ENCODE measurements at regions not wholly inside any gene's neighbourhood (a gene's known extent, or its start where the extent isn't known, plus 50 kb on each side); places are given as distances from the start of the nearest gene placed in this dataset.
"Not testable (repeated sequence)": the region's sequence is repeated elsewhere in the genome, so short reads cannot be mapped to it uniquely, and the experiment has no call there.

GRCh38 chr5:3329427-3329826, 266.2 kb upstream of the IRX1 start:
- no peak overlapping the region for H3K4me3 Mint-ChIP-seq
- no peak overlapping the region for H3K27ac Mint-ChIP-seq
- H3K36me3 Mint-ChIP-seq (ENCODE audit: low read depth), result no peaks in the 10 kb centered on the region
- no peaks in the 10 kb centered on the region for H3K27me3 Mint-ChIP-seq
- peaks cover 8% of the 10 kb centered on the region for H3K9me3 Mint-ChIP-seq
- intact Hi-C loops (cut with micrococcal nuclease), result no loop called here
- H3K4me1 Mint-ChIP-seq (ENCODE audit: low read depth), result no peaks in the 10 kb centered on the region

DNA sequence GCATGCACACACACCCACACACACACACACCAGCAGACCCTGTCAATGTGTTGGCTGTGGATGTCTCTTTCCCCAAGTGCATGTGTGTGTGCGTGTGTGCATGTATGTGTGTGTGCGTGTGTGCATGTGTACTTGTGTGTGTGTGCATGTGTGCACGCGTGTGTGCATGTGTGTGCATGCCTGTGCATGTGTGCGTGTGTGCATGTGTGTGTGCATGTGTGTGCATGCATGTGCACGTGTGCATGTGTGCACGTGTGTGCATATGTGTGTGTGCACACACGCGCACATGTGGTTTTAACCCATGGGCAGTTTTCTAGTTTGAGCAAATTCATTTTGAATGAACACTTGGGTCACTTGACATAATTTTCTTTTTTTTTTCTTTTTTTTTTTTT, 268.8 kb upstream of the IRX1 start:
- no peak overlapping the region for H3K4me3 Mint-ChIP-seq
- intact Hi-C loops (cut with micrococcal nuclease), result no loop called here
- no peak overlapping the region for H3K27ac Mint-ChIP-seq
- no peaks in the 10 kb centered on the region for H3K36me3 Mint-ChIP-seq (ENCODE audit: low read depth)
- H3K27me3 Mint-ChIP-seq, result no peaks in the 10 kb centered on the region
- H3K9me3 Mint-ChIP-seq, result peaks cover 8% of the 10 kb centered on the region
- H3K4me1 Mint-ChIP-seq (ENCODE audit: low read depth), result no peaks in the 10 kb centered on the region

GRCh38 chr5:3325972-3326840, 269.4 kb upstream of the IRX1 start:
- Mint-ChIP-seq H3K4me1 (ENCODE audit: low read depth) (no peaks in the 10 kb centered on the region), H3K27ac (no peak overlapping the region), H3K36me3 (ENCODE audit: low read depth) (no peaks in the 10 kb centered on the region), H3K9me3 (peaks cover 8% of the 10 kb centered on the region), H3K4me3 (no peak overlapping the region), H3K27me3 (no peaks in the 10 kb centered on the region)
- intact Hi-C loops (cut with micrococcal nuclease), result no loop called here

- no peak overlapping the region for H3K4me3 Mint-ChIP-seq
- no peaks in the 10 kb centered on the region for H3K36me3 Mint-ChIP-seq (ENCODE audit: low read depth)
- H3K4me1 Mint-ChIP-seq (ENCODE audit: low read depth), result no peaks in the 10 kb centered on the region
- no peaks in the 10 kb centered on the region for H3K27me3 Mint-ChIP-seq
- peaks cover 8% of the 10 kb centered on the region for H3K9me3 Mint-ChIP-seq
- H3K27ac Mint-ChIP-seq, result no peak overlapping the region
- intact Hi-C loops (cut with micrococcal nuclease), result no loop called here
Measured at GRCh38 chr5:3325201-3325971, 270.2 kb upstream of the IRX1 start.

GRCh38 chr5:3324421-3325101, 271.1 kb upstream of the IRX1 start:
- no peaks in the 10 kb centered on the region for H3K36me3 Mint-ChIP-seq (ENCODE audit: low read depth)
- H3K27me3 Mint-ChIP-seq, result no peaks in the 10 kb centered on the region
- no peak overlapping the region for H3K4me3 Mint-ChIP-seq
- intact Hi-C loops (cut with micrococcal nuclease), result no loop called here
- no peaks in the 10 kb centered on the region for H3K9me3 Mint-ChIP-seq
- no peak overlapping the region for H3K27ac Mint-ChIP-seq
- H3K4me1 Mint-ChIP-seq (ENCODE audit: low read depth), result no peaks in the 10 kb centered on the region

DNA sequence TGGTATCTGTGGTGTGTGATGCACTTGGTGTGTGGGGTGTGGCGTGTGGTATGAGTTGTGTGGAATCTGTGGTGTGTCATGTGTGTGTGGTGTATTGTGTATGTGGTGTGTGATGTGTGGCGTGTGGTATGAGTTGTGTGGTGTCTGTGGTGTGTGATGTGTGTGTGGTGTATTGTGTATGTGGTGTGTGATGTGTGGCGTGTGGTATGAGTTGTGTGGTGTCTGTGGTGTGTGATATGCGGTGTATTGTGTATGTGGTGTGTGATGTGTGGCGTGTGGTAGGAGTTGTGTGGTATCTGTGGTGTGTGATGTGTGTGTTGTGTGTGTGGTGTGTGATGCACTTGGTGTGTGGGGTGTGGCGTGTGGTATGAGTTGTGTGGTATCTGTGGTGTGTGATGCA, 271.7 kb upstream of the IRX1 start:
- H3K36me3 Mint-ChIP-seq (ENCODE audit: low read depth); H3K4me3 Mint-ChIP-seq; H3K9me3 Mint-ChIP-seq; H3K27ac Mint-ChIP-seq; H3K27me3 Mint-ChIP-seq; H3K4me1 Mint-ChIP-seq (ENCODE audit: low read depth); intact Hi-C loops (cut with micrococcal nuclease): not testable (repeated sequence)

DNA sequence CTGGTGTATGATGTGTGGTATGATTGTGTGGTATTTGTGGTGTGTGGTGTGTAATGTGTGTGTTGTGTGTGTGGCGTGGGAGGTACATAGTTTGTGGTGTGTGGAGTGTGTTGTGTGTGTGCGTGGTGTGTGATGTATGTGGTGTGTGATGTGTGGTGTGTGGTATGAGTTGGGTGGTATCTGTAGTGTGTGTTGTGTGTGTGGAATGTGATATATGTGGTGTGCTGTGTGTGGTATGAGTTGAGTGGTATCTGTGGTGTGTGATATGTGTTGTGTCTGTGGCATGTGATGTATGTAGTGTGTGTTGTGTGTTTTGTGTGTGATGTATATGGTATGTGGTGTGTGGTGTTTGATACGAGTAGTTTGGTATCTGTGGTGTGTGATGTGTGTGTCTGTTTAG, 272.5 kb upstream of the IRX1 start:
- intact Hi-C loops (cut with micrococcal nuclease), result no loop called here
- Mint-ChIP-seq H3K27ac (no peak overlapping the region), H3K27me3 (no peaks in the 10 kb centered on the region), H3K36me3 (ENCODE audit: low read depth) (no peaks in the 10 kb centered on the region), H3K9me3 (no peaks in the 10 kb centered on the region), H3K4me3 (no peak overlapping the region), H3K4me1 (ENCODE audit: low read depth) (no peaks in the 10 kb centered on the region)

DNA sequence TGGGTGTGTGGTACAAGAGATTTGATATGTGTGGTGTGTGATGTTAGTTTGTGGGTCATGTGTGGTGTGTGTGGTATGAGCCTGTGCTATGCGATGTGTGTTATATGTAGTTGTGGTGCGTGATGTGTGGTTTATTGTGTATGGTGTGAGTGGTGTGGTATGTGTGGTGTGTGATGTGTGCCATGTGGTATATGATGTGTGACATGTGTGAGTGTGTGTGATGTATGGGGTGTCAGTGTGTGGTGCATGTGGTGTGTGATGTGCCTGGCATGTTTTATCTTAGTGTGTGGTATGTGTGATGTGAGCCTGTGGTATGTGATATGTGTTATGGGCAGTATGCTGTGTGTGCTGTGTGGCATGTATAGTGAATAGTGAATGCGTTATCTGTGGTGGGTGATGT, 273.0 kb upstream of the IRX1 start:
- H3K27me3 Mint-ChIP-seq, result no peaks in the 10 kb centered on the region
- H3K9me3 Mint-ChIP-seq, result no peaks in the 10 kb centered on the region
- no peaks in the 10 kb centered on the region for H3K4me1 Mint-ChIP-seq (ENCODE audit: low read depth)
- no peak overlapping the region for H3K27ac Mint-ChIP-seq
- intact Hi-C loops (cut with micrococcal nuclease), result no loop called here
- no peaks in the 10 kb centered on the region for H3K36me3 Mint-ChIP-seq (ENCODE audit: low read depth)
- H3K4me3 Mint-ChIP-seq, result no peak overlapping the region

- Mint-ChIP-seq H3K4me1 (ENCODE audit: low read depth) (no peaks in the 10 kb centered on the region), H3K9me3 (no peaks in the 10 kb centered on the region), H3K36me3 (ENCODE audit: low read depth) (no peaks in the 10 kb centered on the region), H3K27me3 (no peaks in the 10 kb centered on the region), H3K27ac (no peak overlapping the region), H3K4me3 (no peak overlapping the region)
- intact Hi-C loops (cut with micrococcal nuclease), result no loop called here
Measured at GRCh38 chr5:3321923-3322322, 273.7 kb upstream of the IRX1 start.

GRCh38 chr5:3321119-3321760, 274.4 kb upstream of the IRX1 start:
- H3K4me1 Mint-ChIP-seq (ENCODE audit: low read depth), result no peaks in the 10 kb centered on the region
- intact Hi-C loops (cut with micrococcal nuclease), result no loop called here
- no peak overlapping the region for H3K27ac Mint-ChIP-seq
- no peaks in the 10 kb centered on the region for H3K27me3 Mint-ChIP-seq
- no peak overlapping the region for H3K4me3 Mint-ChIP-seq
- H3K36me3 Mint-ChIP-seq (ENCODE audit: low read depth), result no peaks in the 10 kb centered on the region
- no peaks in the 10 kb centered on the region for H3K9me3 Mint-ChIP-seq

GRCh38 chr5:3320317-3320875, 275.2 kb upstream of the IRX1 start:
- Mint-ChIP-seq H3K4me3 (no peak overlapping the region), H3K36me3 (ENCODE audit: low read depth) (no peaks in the 10 kb centered on the region), H3K4me1 (ENCODE audit: low read depth) (no peaks in the 10 kb centered on the region), H3K27me3 (no peaks in the 10 kb centered on the region), H3K27ac (no peak overlapping the region), H3K9me3 (no peaks in the 10 kb centered on the region)
- intact Hi-C loops (cut with micrococcal nuclease), result no loop called here

GRCh38 chr5:3317051-3317795, 278.4 kb upstream of the IRX1 start:
- Mint-ChIP-seq H3K9me3 (peaks cover 11% of the 10 kb centered on the region), H3K4me1 (ENCODE audit: low read depth) (no peaks in the 10 kb centered on the region), H3K36me3 (ENCODE audit: low read depth) (no peaks in the 10 kb centered on the region), H3K4me3 (no peak overlapping the region), H3K27me3 (no peaks in the 10 kb centered on the region), H3K27ac (no peak overlapping the region)
- intact Hi-C loops (cut with micrococcal nuclease), result no loop called here

DNA sequence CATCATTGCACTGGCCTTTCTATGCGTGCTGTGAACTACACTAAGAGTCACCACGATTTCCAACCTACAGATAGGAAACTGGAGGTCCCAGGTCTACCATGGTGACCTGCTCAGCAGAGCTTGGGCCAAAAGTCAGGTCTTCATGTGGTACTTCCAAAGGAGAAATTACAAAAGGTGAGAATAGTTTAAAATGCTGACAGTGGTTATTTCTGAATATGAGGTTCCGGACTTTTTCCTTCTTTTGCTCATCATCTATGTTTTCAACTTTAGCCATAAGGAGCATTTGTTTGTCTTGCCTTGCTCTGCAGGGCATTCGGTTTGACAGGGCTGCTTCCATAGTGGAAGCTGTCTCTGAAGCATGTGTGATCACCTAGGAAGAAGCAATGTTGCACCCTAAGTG, 282.1 kb upstream of the IRX1 start:
- no peaks in the 10 kb centered on the region for H3K36me3 Mint-ChIP-seq (ENCODE audit: low read depth)
- H3K4me1 Mint-ChIP-seq (ENCODE audit: low read depth), result no peaks in the 10 kb centered on the region
- no peak overlapping the region for H3K27ac Mint-ChIP-seq
- peaks cover 21% of the 10 kb centered on the region for H3K9me3 Mint-ChIP-seq
- no peaks in the 10 kb centered on the region for H3K27me3 Mint-ChIP-seq
- intact Hi-C loops (cut with micrococcal nuclease), result no loop called here
- H3K4me3 Mint-ChIP-seq, result no peak overlapping the region
